GM19372 (cell line): ENCODE measurements at regions not wholly inside any gene's neighbourhood (a gene's known extent, or its start where the extent isn't known, plus 50 kb on each side); places are given as distances from the start of the nearest gene placed in this dataset.

Experiments used
- ATAC-seq: cut with Tn5 transposase; IDR thresholded peaks from one replicate; pipeline ENCODE4 v1.9.1; 2021; ENCODE audit warnings: mild to moderate bottlenecking, low read depth, moderate library complexity; ENCODE audit not compliant: unreplicated experiment

DNA sequence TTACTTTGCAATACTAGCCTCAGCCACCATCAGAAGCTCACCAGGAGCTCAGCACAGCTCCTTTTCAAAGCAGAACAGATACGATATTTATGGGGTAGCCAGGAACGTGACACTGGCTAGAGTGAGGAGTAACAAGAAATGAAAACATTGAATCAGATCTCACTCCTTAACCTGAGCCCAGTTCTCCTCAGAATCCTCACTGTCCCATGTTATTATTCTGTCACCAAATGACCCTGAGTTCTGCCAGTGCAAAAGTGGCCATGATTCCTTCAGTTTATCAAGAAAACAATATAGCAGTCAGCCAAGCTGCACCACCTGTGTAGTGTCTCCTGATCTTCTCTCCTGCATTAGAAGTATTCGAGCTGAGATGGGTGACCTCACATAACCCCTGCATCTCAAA is 956.7 kb downstream of the TUSC7 start:
- ATAC-seq = no peak

DNA sequence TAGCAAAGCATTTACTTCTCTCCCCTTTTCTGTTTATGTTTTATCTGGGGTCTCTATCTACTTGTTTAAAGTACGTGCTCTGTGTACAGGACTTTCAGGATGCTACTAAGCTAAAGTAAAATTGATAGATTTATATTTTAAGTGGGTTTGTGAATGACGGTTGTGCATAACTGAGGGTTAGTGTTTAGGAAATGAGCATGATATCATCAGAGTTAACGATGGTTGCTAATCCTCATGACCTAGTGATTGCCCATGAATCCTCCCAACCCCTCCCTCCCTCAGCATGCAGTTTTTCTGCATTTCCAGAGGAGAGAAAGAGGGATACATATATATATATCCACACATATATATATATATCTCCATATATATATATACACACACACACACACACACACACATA is 957.2 kb downstream of the TUSC7 start:
- no peak for ATAC-seq

DNA sequence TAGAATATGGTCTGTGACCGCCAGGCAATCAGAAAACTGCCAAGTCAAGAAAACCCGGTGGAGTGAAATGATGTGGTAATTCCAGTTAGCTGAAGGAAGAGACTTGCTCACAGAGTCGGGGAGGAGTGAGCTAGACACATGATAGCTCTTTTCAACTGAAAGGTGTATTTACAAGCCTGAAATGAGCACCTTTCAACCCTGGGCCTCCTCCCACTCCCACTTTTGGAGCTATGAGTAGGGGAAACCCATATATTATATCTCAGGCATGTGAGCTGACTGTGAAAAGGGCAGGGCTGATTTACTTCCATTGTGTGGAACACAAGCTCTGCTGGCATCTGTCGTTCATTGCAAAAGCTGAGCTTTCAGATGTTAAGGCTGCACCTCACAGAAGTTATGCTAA is 960.2 kb downstream of the TUSC7 start:
- no peak for ATAC-seq

DNA sequence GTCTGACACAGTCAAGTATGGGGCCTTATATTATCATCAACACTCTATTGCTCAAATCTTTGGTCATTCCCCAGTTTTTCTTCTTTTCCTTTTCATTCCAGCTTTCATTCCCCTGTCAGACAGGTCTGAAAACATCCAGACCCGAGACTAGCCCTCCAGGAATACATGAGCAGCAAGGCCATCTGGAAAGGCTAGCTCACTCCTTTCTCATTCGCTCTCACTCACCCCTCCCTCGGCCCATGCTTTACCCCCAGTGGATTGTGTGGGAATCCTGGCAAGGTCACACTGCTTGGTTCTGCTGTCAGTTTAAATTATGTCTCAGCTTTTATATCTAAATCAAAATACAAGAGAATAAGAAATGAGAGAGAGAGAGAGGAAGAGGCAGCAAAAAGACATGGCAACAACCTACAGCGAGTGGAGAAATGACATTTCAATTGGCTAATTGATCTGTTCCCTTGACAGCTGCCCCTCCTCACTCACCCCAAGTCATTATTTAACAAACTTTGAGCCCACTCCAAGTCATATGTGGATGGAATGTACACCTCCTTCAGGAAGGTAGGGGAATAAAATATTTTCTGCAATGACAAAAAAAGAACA is 962.2 kb downstream of the TUSC7 start:
- ATAC-seq = no peak

DNA sequence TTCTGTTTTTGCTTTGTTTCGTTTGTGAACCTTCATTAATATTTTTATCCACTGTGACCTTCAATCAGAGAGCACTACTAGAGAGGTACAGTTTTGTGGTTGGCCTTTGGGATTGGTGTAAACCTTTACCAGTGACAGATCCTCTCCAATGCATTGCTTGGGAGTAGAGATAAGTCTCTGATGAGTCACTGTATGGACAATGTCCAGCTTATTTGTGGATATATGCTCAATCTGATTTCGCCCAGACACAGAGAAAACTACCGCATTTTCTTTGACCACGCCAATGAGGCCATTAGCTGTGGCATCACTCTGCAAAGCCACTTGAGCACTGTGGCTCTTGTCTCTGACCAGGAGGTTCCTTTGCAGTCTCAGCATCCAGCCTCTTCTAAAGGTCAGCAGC is 964.7 kb downstream of the TUSC7 start:
- ATAC-seq = no peak

DNA sequence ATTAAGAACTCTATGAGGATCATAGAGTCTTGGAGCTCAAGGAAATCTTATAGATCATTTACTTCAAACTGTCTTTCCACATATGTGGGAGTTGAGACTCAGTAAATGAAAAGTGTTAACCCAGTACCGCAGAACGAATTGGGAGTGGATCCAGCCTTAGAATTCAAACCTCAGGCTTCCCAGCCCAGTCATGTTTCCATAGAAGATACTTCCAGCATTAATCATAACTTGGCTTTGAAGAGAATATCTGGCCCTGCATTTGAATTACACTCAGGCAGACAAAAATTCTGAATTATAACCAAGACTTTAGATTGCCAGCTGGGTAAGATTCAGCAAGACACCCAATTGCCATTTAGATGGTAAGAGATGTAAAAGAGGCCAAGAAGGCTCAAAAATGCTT is 972.0 kb downstream of the TUSC7 start:
- no peak for ATAC-seq

DNA sequence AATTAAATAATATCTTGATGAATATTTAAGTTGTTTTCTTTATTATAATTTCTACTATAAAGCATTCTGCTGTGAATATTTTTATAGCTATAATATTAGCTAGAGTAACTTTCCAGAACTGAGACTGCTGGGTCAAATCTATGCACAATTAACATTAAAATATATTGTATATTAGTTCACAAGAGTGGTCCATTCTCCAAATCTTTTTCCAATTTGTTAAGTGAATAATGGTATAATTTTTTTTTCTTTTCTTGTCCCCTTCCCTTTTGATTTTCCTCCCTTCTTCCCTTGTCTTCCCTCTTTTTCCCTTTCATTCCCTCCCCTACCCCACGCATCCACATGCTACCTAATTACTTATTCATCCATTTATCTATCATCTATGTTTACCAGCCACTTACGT is 977.5 kb downstream of the TUSC7 start:
- ATAC-seq = no peak

DNA sequence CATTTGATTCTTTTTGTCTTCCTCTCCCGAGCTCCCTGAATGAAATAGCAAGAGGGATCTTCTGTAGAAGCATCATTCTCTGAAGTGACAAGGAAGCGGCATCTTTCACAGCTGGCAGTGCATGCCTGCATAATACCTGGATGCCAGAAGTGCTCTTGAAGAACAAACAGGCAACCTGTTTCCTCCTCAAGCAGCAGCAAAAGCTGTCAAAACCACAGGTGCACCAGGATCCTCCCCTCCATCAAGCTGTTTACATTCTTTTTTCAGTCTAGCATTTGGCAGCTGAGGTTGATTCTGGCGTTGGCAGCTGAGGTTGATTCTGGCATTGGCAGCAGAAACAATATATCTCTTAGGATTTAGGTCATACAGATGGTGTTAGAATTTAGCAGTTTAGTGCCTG is 979.0 kb downstream of the TUSC7 start:
- ATAC-seq = no peak

DNA sequence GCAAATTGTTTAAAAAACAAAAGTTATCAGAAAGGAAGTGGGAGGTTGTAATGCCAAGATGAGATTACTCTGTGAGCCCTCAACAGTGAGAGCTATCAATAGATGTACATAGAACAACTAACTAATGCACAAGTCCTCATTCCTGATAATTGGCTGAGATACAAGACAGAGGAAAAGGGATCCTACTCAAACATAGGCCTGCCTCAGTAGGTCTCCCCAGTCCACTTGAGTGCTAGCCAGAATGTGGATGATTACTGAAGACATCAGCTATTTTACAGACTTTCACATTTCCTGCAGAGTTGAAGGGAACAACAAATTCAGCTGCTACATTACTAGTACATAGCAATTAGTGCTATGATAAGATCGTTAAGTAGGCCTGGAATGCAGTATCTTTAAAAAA is 981.9 kb downstream of the TUSC7 start:
- ATAC-seq = no peak

DNA sequence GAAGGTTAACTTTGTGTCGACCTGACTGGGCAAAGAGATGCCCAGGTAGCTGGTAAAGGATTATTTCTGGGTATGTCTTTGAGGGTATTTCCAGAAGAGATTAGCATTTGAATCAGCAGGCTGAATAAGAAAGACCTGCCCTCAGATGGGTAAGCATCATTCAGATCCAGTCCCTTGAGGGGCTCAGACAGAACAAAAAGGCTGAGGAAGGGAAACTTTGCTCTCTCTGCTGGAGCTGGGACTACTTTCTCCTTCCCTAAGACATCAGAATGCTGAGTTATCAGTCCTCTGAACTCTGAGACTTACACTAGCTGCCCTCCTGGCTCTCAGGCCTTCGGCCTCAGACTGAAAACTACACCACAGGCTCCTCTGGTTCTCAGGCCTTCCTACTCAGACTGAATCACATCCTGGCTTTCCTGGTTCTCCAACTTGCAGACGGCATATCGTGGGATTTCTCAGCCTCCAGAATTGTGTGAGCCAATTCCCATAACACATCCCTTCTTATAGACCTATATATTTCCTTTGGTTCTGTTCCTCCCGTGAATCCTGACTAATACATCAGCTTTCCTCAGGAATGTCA is 982.9 kb downstream of the TUSC7 start:
- ATAC-seq = no peak

DNA sequence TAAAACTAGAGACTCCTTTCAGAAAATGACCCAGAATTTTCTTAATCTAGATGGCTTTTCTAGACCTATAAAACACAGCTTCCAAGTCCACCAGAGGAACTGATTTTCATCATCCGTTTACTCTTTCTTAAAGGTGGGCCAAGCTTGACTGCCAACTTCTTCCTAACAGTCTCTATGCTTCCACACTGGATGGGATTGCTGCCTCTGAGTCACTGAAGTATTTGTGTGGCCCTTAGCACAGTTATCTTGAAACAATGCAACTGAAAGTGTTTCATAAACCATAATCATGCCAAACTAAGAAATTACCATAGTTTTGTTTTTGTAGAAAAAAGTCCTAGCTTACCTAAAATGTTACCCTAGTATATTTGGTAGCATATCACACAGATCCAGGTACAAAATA is 985.7 kb downstream of the TUSC7 start:
- ATAC-seq = no peak

DNA sequence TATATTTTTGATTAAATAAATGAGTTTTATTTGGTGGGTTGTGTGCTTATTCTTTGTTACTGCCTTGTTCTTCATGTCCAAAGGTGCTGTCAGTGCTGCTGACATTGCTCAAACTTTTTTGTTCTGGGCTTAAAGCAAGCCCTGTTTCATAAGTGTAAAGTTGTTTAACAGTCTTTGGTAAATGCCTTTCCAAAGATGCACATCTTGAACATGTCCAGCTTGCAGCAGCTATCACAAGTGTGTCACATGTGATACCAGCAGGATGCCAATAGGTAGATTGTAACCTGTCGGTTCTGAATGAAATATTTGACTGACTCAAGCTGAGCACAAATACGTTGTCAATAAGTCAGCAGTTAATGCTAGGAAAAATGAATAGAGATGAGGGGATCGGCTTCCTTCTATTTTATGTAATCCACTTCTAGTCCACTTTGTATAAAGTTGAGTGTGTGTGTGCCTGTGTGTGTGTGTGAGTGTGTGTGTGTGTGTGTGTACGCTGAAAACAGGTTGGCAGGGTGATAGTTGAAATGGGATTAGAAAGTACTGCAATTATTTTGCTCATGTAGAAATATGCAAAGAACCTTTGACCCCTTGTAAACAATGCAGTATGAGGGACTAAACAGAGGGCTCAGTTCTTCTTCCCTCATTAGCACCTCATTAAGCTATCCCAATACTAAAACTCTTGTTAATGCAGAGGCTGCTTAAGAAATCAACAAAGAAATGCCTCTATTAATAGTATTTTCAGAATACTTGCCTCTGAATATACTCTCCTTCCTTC is 986.5 kb downstream of the TUSC7 start:
- no peak for ATAC-seq

DNA sequence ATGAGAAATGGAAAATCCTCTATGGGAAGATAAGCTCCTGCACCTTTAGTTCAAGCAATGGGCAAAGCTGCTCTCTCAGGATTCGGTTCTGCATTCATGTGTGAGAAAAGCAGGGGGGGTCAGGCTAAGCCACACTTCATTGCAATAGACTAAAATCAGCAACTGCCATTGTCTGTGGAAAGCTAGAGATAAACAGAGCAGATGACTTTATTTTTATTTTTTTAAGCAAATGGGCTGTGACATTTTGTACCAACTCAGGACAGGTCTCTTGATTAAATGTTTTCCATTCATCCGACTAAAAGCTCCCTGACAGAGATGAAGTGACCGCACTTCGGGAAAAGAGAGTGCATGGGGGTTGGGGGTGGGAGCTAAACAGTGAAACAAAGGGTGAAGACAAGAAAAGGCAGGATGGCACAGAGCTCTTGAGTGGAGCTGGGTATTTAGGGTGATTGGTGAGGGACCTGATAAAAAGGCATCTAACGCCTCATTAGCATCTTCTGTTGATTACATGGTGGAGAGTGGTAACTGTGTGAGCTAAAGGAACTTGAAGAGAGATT is 987.4 kb downstream of the TUSC7 start:
- ATAC-seq = no peak

DNA sequence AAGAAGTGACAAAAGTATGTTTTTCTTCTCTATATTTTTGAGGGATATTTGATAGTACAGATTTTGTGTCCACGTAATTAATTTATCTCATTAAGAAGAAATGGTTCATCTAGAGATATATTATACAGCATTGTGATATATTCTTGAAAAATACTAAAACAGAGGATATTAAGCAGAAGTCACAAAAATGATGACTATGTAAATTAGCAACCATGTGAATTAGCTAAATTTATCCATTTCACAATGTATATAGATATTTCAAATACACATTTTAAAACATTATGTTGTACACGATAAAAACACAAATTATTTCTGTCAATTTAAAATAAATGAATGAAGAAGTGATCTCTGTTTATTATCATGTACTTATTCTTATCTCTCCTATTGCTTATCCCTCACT is 989.5 kb downstream of the TUSC7 start:
- ATAC-seq = no peak

DNA sequence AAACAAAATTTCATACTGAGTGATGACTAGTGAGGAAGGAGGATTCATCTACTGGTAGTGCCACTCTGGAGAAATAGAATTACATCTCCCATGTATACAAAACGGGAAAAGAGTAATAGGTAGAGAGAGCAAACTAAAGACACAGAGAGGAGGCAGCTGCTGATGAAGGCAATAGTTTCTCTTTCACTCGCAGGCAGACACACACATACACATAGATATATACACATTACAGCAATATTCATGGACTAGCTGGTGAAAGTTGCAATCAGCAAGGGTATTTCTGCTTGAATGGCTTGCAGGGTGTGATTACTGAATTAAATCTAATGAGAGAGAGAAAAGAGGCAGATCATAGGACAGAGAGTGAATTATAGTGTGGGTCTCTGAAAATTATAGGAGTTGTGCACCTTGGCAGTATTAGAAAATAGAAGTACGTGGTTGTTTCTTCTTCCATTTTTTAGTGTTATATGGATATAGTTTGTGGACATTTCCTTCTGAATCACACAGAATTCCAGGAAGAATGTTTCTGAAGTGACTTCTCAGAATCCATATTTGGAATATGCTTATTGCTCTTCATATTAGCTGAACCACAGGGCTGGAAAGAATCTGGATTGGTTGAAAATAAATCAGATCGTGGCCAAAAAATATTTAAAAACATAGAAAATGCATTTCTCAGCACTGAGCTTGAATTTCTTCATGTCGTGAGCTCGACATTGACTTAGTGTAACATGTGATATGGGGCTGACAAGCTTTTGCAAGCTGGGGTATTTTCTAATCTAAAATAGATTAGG is 991.2 kb downstream of the TUSC7 start:
- no peak for ATAC-seq

DNA sequence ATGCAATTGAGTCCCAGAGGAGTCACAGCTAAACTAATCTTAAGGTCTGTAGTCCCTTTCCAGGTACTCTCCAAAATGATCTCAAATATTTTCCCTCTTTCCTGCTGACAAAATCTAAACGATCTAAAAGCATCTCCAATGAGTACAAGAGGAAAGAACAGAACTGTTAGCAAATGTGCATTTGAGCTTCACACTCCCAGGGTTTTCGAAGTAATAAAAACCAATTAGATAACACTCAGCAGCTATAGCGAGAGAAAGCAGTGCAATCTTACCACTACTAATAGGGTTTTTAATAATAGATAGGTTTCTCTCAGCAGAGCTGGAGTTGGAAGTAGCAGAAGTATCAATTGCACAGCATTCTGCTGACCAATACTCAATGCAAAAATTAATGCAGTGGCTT is 995.4 kb downstream of the TUSC7 start:
- ATAC-seq = no peak

DNA sequence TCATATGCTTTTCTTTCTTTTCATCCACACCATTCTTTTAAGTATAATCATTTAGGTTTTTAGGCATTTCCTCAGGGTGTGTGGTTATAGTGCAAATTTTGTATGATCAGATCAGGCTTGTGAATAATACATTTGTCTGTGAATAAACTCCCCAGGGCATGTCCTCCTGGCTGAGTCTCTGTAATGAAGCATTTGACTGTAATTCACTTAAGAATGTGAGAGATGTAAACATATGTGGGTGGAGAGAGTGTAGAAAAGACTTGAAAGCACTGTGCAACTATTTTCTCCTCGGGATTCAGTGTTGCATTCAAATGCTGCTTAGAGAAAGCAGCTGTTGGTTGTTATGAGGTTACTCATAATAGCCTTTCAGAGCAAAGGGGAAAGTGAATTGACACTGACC is 996.5 kb downstream of the TUSC7 start:
- no peak for ATAC-seq

DNA sequence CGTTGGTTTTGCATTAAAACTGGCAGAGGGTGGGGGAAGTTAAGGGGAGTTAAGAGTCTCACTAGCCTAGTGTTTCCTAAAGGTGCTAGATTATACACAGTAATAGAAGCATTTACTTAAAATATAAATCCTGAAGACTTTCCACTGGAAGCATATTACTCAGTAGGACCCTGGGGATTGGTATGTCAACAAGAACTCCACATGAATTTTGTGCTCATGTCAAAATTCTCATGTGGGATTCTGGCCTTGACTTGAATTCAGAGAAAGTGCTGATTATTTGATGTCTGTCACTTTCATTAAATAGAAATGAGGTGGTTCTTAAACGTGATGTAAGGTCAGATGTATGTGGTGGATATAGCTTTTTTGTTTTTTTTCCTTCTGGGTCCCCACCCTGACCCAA is 997.2 kb downstream of the TUSC7 start:
- ATAC-seq = no peak

DNA sequence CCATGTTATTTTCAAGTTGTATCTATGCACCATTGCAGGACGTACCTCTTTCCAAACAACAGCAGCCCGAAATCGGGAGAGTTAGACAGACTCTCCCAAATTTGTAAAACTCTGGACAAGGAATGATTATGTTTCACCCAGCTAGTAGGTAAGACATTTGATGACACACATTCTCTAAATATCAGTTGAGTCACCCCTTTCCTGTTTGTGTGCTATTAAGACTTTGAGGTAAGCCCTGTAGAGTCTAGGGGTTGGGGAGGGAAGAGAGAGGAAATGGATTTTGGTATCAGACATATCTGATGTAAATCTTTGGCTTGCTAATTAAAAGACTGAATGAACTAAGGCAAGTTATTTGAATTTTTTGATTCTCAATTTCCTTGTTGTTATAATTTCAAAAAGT is 999.0 kb downstream of the TUSC7 start:
- no peak for ATAC-seq

DNA sequence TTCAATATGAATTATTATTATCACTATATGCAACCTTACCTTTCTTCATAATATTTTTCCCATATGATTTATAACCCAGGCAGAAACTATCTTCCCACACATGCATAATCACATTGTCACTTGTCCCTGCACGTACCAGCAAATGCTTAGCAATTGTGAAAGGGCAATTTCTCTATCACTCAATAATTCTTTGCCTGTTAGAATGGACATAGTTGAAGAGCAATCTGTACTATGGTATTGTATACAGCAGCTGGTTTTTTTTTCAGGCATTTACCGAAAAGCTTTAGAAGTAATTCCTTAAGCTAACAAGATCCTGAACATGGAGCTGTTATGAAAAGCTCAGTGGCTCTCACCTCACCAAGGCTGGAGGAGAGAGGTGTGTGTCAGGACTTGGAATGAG is 999.5 kb downstream of the TUSC7 start:
- no peak for ATAC-seq

DNA sequence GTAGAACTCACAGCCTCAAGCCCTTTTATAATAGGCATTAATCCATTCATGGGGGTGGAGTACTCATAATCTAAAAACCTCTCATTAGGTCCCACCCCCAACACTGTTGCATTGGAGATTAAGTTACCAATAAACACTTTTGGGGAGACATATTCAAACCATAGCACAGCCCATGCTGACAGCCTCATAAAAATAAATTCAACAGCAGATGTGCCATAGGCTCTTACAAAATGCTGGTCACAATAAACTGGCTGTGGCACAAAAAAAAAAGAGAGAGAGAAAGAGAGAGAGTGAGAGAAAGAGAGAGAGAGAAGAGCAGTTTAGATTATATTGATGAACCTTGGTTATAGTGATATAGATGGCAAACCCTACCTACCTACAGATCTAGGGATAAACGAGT is 1000.9 kb downstream of the TUSC7 start:
- ATAC-seq = no peak
